ENCODE measurements at regions not wholly inside any gene's neighbourhood (a gene's known extent, or its start where the extent isn't known, plus 50 kb on each side); places are given as distances from the start of the nearest gene placed in this dataset.
"Not testable (repeated sequence)": the region's sequence is repeated elsewhere in the genome, so short reads cannot be mapped to it uniquely, and the experiment has no call there.

- no peak for DNase-seq
Measured at GRCh38 chr1:194361374-194362131, 1175.1 kb upstream of the B3GALT2 start.

GRCh38 chr1:194358208-194358581, 1171.8 kb upstream of the B3GALT2 start:
- no peak for DNase-seq

- DNase-seq: not testable (repeated sequence)
Measured at GRCh38 chr1:194357573-194358207, 1171.3 kb upstream of the B3GALT2 start.

GRCh38 chr1:194355488-194356106, 1169.2 kb upstream of the B3GALT2 start:
- DNase-seq: no peak

GRCh38 chr1:194353121-194353520, 1166.7 kb upstream of the B3GALT2 start:
- no peak for DNase-seq

GRCh38 chr1:194347200-194347599, 1160.8 kb upstream of the B3GALT2 start:
- DNase-seq: peak; percentile 62

- no peak for DNase-seq
Measured at GRCh38 chr1:194342484-194343262, 1156.3 kb upstream of the B3GALT2 start.

GRCh38 chr1:194341587-194341986, 1155.2 kb upstream of the B3GALT2 start:
- DNase-seq: no peak

- no peak for DNase-seq
Measured at GRCh38 chr1:194339471-194339870, 1153.1 kb upstream of the B3GALT2 start.

- peak; percentile 42 for DNase-seq
Measured at GRCh38 chr1:194338241-194338948, 1152.0 kb upstream of the B3GALT2 start.

- DNase-seq: no peak
Measured at GRCh38 chr1:194333240-194333639, 1146.8 kb upstream of the B3GALT2 start.

GRCh38 chr1:194331758-194332157, 1145.3 kb upstream of the B3GALT2 start:
- DNase-seq: peak; percentile 30

- no peak for DNase-seq
Measured at GRCh38 chr1:194322751-194323150, 1136.3 kb upstream of the B3GALT2 start.

- DNase-seq: no peak
Measured at GRCh38 chr1:194318790-194319280, 1132.4 kb upstream of the B3GALT2 start.

GRCh38 chr1:194309697-194310096, 1123.3 kb upstream of the B3GALT2 start:
- no peak for DNase-seq

GRCh38 chr1:194309269-194309668, 1122.9 kb upstream of the B3GALT2 start:
- DNase-seq: no peak

- DNase-seq: no peak
Measured at GRCh38 chr1:194300776-194301175, 1114.4 kb upstream of the B3GALT2 start.

- peak; percentile 11 for DNase-seq
Measured at GRCh38 chr1:194300340-194300739, 1113.9 kb upstream of the B3GALT2 start.

- DNase-seq: peak; percentile 9
Measured at GRCh38 chr1:194298007-194298598, 1111.7 kb upstream of the B3GALT2 start.

GRCh38 chr1:194297094-194297493, 1110.7 kb upstream of the B3GALT2 start:
- no peak for DNase-seq

- DNase-seq: peak; percentile 51
Measured at GRCh38 chr1:194296201-194296600, 1109.8 kb upstream of the B3GALT2 start.

- peak; percentile 7 for DNase-seq
Measured at GRCh38 chr1:194295685-194296084, 1109.3 kb upstream of the B3GALT2 start.

Data from fibroblast of skin of right biceps (primary cell).